Transverse colon (tissue), 4 donors: ENCODE measurements at regions not wholly inside any gene's neighbourhood (a gene's known extent, or its start where the extent isn't known, plus 50 kb on each side); places are given as distances from the start of the nearest gene placed in this dataset.

Experiments used
- DNase-seq: peaks from one replicate; pipeline ENCODE4 v3.0.0-alpha.2; 2019
- H3K27ac ChIP-seq, 4 donors: fragments of 200-600 bp; sonication (generic); 2 replicates each; pipeline ENCODE4 v1.5.1; 2016 to 2018; ENCODE audit warnings: inconsistent platforms in 4 of 4
- H3K27me3 ChIP-seq: fragments of 200-600 bp; sonication (generic); 2 replicates; pipeline ENCODE4 v1.5.1; 2017; ENCODE audit warnings: inconsistent platforms
- H3K36me3 ChIP-seq, 4 donors: fragments of 200-600 bp; sonication (generic); 2 replicates each; pipeline ENCODE4 v1.5.1; 2017 to 2019; ENCODE audit warnings: inconsistent platforms in 4 of 4
- H3K4me1 ChIP-seq, 4 donors: fragments of 200-600 bp; sonication (generic); 2 replicates each; pipeline ENCODE4 v1.5.1; 2017 to 2020; ENCODE audit warnings: inconsistent platforms in 4 of 4
- H3K4me3 ChIP-seq, 4 donors: fragments of 200-600 bp; sonication (generic); 1 replicate in 1 of 4; 2 replicates in 3 of 4; pipeline versions ENCODE4 v1.5.1 to v1.6.1; 2017 to 2019; ENCODE audit warnings: inconsistent platforms in 4 of 4
- H3K9me3 ChIP-seq, 2 donors: fragments of 200-600 bp; sonication (generic); 2 replicates each; pipeline ENCODE4 v1.5.1; 2017 to 2019; ENCODE audit warnings: inconsistent platforms in 2 of 2
- CTCF ChIP-seq, 5 experiments: fragments of 200-600 bp in 3 of 5; fragments of 450-650 bp in 2 of 5; sonication (generic) in 3 of 5; IDR thresholded peaks; 1 replicate in 2 of 5; 2 replicates in 3 of 5; pipeline ENCODE4 v1.5.1; 2016 to 2017; ENCODE audit warnings: antibody characterized with exemption in 5 of 5, inconsistent platforms in 3 of 5, mild to moderate bottlenecking in 2 of 5, moderate library complexity in 1 of 5
- EP300 ChIP-seq: sonication (generic); formaldehyde crosslinking; IDR thresholded peaks from one replicate; pipeline ENCODE4 v1.6.1; 2017; ENCODE audit warnings: antibody characterized with exemption, low read depth
- POLR2A ChIP-seq: fragments of 450-650 bp; IDR thresholded peaks from one replicate; pipeline ENCODE4 v1.6.1; 2016; ENCODE audit warnings: antibody characterized with exemption, mild to moderate bottlenecking, moderate library complexity
- POLR2AphosphoS5 ChIP-seq, 3 donors: sonication (generic); formaldehyde crosslinking; IDR thresholded peaks; one replicate each; pipeline ENCODE4 v1.6.1; 2016; ENCODE audit warnings: antibody characterized with exemption in 3 of 3
- WGBS, 2 donors: methylation state at CpG; one replicate each; pipeline ENCODE4 v1.1.5; 2018; ENCODE audit warnings: low coverage in 1 of 2; 5-methylcytosine and 5-hydroxymethylcytosine counted together
- in situ Hi-C, 4 donors: fragments of 200-750 bp; cut with MboI; loops; one replicate each; pipeline versions ENCODE4 v1.15.0 to v1.15.1; 2017; ENCODE audit warnings: low sequenced_read_pairs in 3 of 4, low pct_ligation_motif_present in 1 of 4, low pct_unique_long_range_greater_than_20kb in 1 of 4
- intact Hi-C: fragments of 100-400 bp; cut with DNase I; formaldehyde crosslinking; loops from one replicate; pipeline ENCODE4 v1.15.1; 2023; ENCODE audit warnings: low total_unique reads

DNA sequence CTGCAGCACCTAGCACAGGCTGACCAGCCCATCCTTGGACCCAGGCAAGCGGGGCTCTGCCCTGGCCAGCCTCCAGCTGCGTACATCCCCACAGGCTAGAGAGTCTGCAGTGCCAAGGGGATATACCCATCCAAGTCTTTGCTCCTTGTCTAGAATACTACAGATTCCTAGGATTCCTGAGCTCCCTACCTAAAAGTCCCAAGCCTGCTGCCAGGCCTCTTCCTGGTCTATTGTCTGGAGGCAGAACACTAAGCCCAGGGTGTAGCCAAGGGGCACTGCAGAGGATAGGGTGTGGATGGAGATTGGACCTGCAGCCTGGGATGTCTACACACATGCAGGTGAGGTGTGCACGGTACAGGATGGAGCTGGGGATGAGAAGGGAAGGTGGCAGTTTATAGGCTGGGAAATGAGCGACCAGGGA, 90.0 kb upstream of the SIRPA start:
- intact Hi-C loops, result no loop called here
- DNase-seq, result no peak
- in situ Hi-C loops, result no loop called here
- H3K27me3 ChIP-seq, result peaks cover 22% of the 10 kb centered on the region
- no peak overlapping the region for H3K27ac ChIP-seq
- H3K4me1 ChIP-seq, result peaks cover 7 to 30% (median 25%) of the 10 kb centered on the region in 4 donors
- no peak overlapping the region for H3K4me3 ChIP-seq
- H3K9me3 ChIP-seq, result no peaks in the 10 kb centered on the region
- 88% methylated on average over 4 of the region's 4 CpGs; no CpG with 5 or more reads in 1 of the 2 donors for WGBS, 2 donors
- H3K36me3 ChIP-seq, result no peaks in the 10 kb centered on the region
- no peak for TF ChIP-seq EP300
- TF ChIP-seq CTCF (IDR thresholded peaks at IDR 0.05), result no peak
- no peak for TF ChIP-seq POLR2A
- no peak for TF ChIP-seq POLR2AphosphoS5 (IDR thresholded peaks at IDR 0.05)

- Histone ChIP-seq H3K4me1 (peaks cover 7 to 30% (median 25%) of the 10 kb centered on the region in 4 donors), H3K27me3 (peaks cover 22% of the 10 kb centered on the region), H3K27ac (no peak overlapping the region), H3K4me3 (no peak overlapping the region), H3K36me3 (no peaks in the 10 kb centered on the region), H3K9me3 (no peaks in the 10 kb centered on the region)
- TF ChIP-seq EP300 (no peak), POLR2A (no peak), POLR2AphosphoS5 (IDR thresholded peaks at IDR 0.05) (no peak)
- intact Hi-C loops (no loop called here), in situ Hi-C loops (no loop called here)
- no peak for DNase-seq
- 89 to 100% methylated on average over 3 to 4 of the region's 4 CpGs for WGBS, 2 donors
Observed at GRCh38 chr20:1804554-1804956, 90.7 kb upstream of the SIRPA start.

DNA sequence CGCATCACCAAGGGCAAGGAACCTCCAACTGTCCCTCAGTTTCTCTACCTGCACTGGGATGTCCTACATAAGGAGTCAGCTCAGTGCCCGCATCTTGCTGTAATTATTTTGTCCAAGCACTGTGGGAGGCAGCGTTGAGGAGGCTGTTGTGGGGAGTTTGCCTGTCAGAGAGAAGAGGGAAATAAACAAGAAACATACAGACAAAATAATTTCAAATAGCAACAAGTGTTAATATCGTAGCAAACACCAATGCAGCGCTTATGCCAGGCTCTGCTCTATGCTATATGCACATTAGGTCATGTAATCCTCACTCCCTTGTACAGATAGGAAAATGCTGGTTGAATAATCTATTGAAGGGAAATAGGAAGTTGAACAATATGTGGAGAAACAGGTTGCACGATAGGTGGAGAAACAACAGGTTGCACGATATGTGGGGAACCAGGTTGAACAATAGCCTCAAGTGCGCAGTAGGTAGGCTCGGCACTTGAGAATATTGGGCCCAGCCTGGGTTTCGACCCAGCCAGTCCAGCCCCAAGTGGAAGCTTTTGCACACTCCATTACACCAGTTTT, 91.2 kb upstream of the SIRPA start:
- in situ Hi-C loops, result no loop called here
- Histone ChIP-seq H3K4me1 (peaks cover 7 to 33% (median 22%) of the 10 kb centered on the region in 4 donors), H3K27me3 (peaks cover 22% of the 10 kb centered on the region), H3K36me3 (no peaks in the 10 kb centered on the region), H3K4me3 (peak overlapping the region in 2 of 4 donors; percentile 59 to 72), H3K9me3 (no peaks in the 10 kb centered on the region), H3K27ac (peak overlapping the region; percentile 60 to 85 (median 74))
- WGBS, 2 donors, result 61 to 85% methylated on average over 7 to 10 of the region's 10 CpGs
- intact Hi-C loops, result no loop called here
- TF ChIP-seq EP300 (no peak), POLR2AphosphoS5 (IDR thresholded peaks at IDR 0.05) (no peak), CTCF (IDR thresholded peaks at IDR 0.05) (no peak), POLR2A (no peak)
- no peak for DNase-seq

GRCh38 chr20:1803061-1803931, 91.9 kb upstream of the SIRPA start:
- H3K27me3 ChIP-seq, result peaks cover 22% of the 10 kb centered on the region
- peak overlapping the region; percentile 60 to 85 (median 74) for H3K27ac ChIP-seq
- peaks cover 7 to 36% (median 26%) of the 10 kb centered on the region in 4 donors for H3K4me1 ChIP-seq
- TF ChIP-seq CTCF (IDR thresholded peaks at IDR 0.05), result no peak
- TF ChIP-seq EP300, result no peak
- TF ChIP-seq POLR2A, result peak; percentile 63
- TF ChIP-seq POLR2AphosphoS5 (IDR thresholded peaks at IDR 0.05), result peak in 1 of 3 donors; percentile 71
- peak; percentile 58 for DNase-seq
- intact Hi-C loops, result no loop called here
- WGBS, 2 donors, result 1% methylated on average over 85 of the region's 100 CpGs; no CpG with 5 or more reads in 1 of the 2 donors
- H3K36me3 ChIP-seq, result no peaks in the 10 kb centered on the region
- peak overlapping the region; percentile 29 to 72 (median 52) for H3K4me3 ChIP-seq
- H3K9me3 ChIP-seq, result no peaks in the 10 kb centered on the region
- in situ Hi-C loops, result no loop called here
